Skeletal muscle tissue (tissue), 3 donors: ENCODE measurements at regions not wholly inside any gene's neighbourhood (a gene's known extent, or its start where the extent isn't known, plus 50 kb on each side); places are given as distances from the start of the nearest gene placed in this dataset.

ENCODE experiments used
- H3K27ac ChIP-seq: one replicate; pipeline ENCODE4 v1.7.0; 2013; ENCODE audit warnings: mild to moderate bottlenecking, low read depth, low read length, inconsistent platforms
- H3K27me3 ChIP-seq, 3 donors: one replicate each; pipeline ENCODE4 v1.7.0; 2013; ENCODE audit warnings: low read length in 3 of 3; ENCODE audit not compliant: control insufficient read depth in 3 of 3, insufficient read depth in 3 of 3
- H3K36me3 ChIP-seq, 3 donors: one replicate each; pipeline ENCODE4 v1.7.0; 2013; ENCODE audit warnings: low read length in 3 of 3; ENCODE audit not compliant: control insufficient read depth in 3 of 3, insufficient read depth in 3 of 3
- H3K4me1 ChIP-seq, 3 donors: one replicate each; pipeline ENCODE4 v1.7.0; 2013; ENCODE audit warnings: low read length in 3 of 3, mild to moderate bottlenecking in 3 of 3; ENCODE audit not compliant: control insufficient read depth in 3 of 3, insufficient read depth in 3 of 3
- H3K4me3 ChIP-seq, 3 donors: one replicate each; pipeline ENCODE4 v1.7.0; 2013; ENCODE audit warnings: low read length in 3 of 3
- H3K9ac ChIP-seq, 3 donors: one replicate each; pipeline ENCODE4 v1.7.0; 2013; ENCODE audit warnings: low read length in 3 of 3, mild to moderate bottlenecking in 3 of 3, moderate library complexity in 2 of 3, low read depth in 1 of 3
- H3K9me3 ChIP-seq, 3 donors: one replicate each; pipeline ENCODE4 v1.7.0; 2013; ENCODE audit warnings: low read length in 3 of 3; ENCODE audit not compliant: control insufficient read depth in 3 of 3
- donor health status: Osteomylitis.

DNA sequence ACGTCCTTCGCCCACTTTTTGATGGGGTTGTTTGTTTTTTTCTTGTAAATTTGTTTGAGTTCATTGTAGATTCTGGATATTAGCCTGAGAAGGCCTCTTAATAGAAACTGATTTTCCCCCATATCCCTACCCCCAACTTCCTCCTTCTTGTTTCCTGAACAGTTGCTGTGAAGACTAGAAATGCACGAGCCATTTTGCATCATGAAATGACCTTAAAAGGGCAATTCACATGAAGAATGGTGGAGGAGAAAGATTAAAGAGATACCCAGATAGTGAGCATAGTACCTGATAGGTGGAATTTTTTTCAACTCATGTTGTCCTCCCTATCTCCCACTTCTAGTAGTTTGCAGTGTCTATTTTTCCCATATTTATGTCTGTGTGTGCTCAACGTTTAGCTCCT is 55.2 kb upstream of the KCNH8 start:
- Histone ChIP-seq H3K4me1 (no peaks in the 10 kb centered on the region), H3K9ac (no peak overlapping the region), H3K36me3 (no peaks in the 10 kb centered on the region), H3K9me3 (no peaks in the 10 kb centered on the region), H3K27me3 (no peaks in the 10 kb centered on the region), H3K27ac (no peak overlapping the region), H3K4me3 (no peak overlapping the region)

DNA sequence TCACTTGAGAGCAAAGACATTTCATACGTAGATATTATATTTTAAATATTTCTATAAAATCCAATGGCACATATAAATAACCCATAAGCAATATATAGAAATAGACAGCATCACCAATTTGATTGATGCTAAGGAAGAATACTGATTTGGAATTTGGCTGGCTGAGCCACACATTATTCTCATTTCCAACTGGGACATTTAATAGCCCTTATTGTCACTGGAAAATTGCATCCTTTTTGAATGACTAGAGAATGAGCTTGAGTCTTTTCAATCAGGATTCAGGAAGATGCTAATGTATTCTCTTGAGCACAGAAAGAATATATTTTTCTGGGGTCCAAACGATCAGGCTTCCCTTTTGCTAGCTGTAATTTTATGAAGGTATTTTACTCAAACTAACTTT is 70.9 kb upstream of the KCNH8 start:
- H3K4me1 ChIP-seq: no peaks in the 10 kb centered on the region
- no peak overlapping the region for H3K4me3 ChIP-seq
- H3K27ac ChIP-seq: no peak overlapping the region
- no peak overlapping the region for H3K9ac ChIP-seq
- H3K9me3 ChIP-seq: no peaks in the 10 kb centered on the region
- no peaks in the 10 kb centered on the region for H3K36me3 ChIP-seq
- no peaks in the 10 kb centered on the region for H3K27me3 ChIP-seq

DNA sequence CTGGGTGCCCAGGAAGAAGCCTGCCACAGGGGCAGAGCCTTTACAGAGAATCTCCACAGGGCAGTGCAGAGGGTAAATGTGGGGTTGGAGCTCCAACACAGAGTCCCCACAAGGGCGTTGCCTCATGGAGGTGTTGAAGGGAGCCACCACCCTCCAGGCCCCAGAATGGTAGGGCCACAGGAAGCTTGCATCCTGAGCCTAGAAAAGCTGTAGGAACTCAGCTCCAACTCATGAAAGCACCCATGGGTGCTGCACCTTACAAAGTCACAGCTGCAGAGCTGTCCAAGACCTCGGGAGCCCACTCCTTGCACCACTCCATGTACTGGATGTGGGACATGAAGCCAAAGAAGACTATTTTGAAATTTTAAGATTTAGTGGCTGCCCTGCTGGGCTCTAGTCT is 73.3 kb upstream of the KCNH8 start:
- no peaks in the 10 kb centered on the region for H3K27me3 ChIP-seq
- no peaks in the 10 kb centered on the region for H3K4me1 ChIP-seq
- H3K9ac ChIP-seq: no peak overlapping the region
- no peak overlapping the region for H3K4me3 ChIP-seq
- H3K36me3 ChIP-seq: no peaks in the 10 kb centered on the region
- H3K27ac ChIP-seq: no peak overlapping the region
- no peaks in the 10 kb centered on the region for H3K9me3 ChIP-seq

DNA sequence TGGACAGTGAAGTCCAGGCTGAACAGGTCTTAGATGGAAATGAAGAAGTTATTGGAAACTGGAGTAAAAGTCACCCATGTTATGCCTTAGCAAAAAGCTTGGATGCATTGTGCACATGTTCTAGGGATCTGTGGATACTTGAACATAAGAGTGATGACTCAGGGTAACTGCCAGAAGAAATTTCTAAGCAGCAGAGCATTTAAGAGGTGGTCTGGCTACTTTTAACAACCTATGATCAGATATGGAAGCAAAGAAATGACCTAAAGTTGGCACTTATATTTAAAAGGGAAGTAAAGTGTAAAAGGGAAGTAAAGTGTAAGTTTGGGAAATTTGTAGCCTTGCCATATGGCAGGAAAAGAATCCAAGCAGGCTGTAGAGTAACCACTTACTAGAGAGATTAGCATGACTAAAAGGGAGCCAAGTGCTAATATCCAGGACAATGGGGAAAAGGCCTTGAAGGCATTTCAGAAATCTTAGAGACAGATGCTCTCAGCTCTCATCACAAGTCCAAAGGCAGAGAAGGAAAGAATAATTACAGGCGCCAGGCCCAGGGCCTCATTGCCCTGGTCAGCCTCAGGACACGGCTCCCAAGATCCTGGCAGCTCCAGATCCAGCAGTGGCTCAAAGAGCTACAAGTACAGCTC is 73.9 kb upstream of the KCNH8 start:
- H3K27ac ChIP-seq: no peak overlapping the region
- no peaks in the 10 kb centered on the region for H3K4me1 ChIP-seq
- H3K4me3 ChIP-seq: no peak overlapping the region
- no peak overlapping the region for H3K9ac ChIP-seq
- H3K9me3 ChIP-seq: no peaks in the 10 kb centered on the region
- no peaks in the 10 kb centered on the region for H3K36me3 ChIP-seq
- no peaks in the 10 kb centered on the region for H3K27me3 ChIP-seq

DNA sequence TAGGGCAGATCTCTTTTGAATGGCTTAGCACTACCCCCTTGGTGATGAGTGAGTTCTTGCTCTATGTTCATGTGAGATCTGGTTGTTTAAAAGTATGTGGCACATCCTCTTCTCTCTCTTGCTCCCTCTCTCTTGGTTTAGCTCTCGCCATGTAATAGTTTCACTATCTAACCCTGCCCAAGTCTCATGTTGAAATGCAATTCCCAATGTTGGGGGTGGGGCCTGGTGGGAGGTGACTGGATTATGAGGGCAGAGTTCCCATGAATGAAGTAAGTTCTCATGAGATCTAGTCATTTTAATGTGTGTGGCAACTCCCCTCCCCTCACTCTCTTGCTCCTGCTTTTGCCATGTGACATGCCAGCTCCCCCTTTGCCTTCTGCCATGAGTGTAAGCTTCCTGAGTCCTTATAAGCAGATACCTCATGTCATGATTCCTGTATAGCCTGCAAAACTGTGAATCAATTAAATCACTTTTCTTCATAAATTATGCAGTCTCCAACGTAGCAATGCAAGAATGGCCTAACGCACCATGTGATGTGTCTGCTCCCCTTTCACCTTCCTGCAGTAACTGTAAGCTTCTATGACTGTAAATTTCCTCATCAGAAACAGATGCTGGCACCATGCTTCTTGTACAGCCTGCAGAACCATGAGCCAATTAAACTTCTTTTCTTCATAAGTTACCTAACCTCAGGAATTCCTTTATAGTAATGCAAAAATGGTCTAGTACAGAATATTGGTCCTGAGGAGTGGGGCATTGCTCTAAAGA is 74.8 kb upstream of the KCNH8 start:
- no peaks in the 10 kb centered on the region for H3K9me3 ChIP-seq
- H3K9ac ChIP-seq: no peak overlapping the region
- no peaks in the 10 kb centered on the region for H3K36me3 ChIP-seq
- no peaks in the 10 kb centered on the region for H3K27me3 ChIP-seq
- no peaks in the 10 kb centered on the region for H3K4me1 ChIP-seq
- H3K27ac ChIP-seq: no peak overlapping the region
- H3K4me3 ChIP-seq: no peak overlapping the region

DNA sequence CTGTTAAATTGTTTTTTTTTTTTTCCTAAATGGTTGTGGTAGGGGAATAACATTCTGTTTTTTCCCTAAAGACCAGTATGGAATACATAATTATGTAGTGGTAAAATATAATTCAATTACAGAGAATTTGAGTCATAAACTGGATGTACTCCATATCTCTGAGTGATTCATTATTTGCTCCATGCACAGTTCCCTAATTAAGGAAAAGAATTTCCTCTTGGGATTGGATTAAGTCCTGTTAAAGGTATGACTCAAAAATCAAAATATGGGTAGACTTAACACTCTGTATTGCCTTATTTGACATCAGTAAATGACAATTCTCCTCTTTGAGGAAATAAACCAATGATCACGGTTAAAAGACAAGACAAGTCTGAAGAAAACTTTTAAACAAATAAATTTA is 78.0 kb upstream of the KCNH8 start:
- no peaks in the 10 kb centered on the region for H3K36me3 ChIP-seq
- H3K9me3 ChIP-seq: no peaks in the 10 kb centered on the region
- H3K27ac ChIP-seq: no peak overlapping the region
- H3K4me1 ChIP-seq: no peaks in the 10 kb centered on the region
- H3K27me3 ChIP-seq: no peaks in the 10 kb centered on the region
- H3K9ac ChIP-seq: no peak overlapping the region
- no peak overlapping the region for H3K4me3 ChIP-seq

DNA sequence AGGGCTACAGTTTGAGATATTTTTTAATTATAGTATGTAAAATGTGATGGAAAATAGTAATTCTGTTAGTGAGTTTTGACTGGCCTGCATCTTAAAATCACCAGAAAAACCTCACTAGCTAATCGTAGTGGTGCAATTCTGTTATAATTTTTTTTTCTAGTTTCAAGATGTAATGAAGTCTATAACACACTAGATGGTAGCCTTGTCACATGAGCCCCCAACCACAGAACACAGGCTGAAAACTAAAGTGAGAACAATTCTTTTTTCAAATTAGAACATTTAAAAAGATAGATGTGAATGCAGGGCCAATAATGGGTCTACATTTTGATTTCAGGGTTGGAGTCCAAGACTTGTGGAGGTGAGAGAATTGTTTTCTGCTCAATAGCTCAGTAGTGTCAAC is 83.3 kb upstream of the KCNH8 start:
- H3K27me3 ChIP-seq: no peaks in the 10 kb centered on the region
- no peak overlapping the region for H3K27ac ChIP-seq
- no peak overlapping the region for H3K9ac ChIP-seq
- H3K9me3 ChIP-seq: no peaks in the 10 kb centered on the region
- H3K36me3 ChIP-seq: no peaks in the 10 kb centered on the region
- H3K4me3 ChIP-seq: no peak overlapping the region
- H3K4me1 ChIP-seq: no peaks in the 10 kb centered on the region

DNA sequence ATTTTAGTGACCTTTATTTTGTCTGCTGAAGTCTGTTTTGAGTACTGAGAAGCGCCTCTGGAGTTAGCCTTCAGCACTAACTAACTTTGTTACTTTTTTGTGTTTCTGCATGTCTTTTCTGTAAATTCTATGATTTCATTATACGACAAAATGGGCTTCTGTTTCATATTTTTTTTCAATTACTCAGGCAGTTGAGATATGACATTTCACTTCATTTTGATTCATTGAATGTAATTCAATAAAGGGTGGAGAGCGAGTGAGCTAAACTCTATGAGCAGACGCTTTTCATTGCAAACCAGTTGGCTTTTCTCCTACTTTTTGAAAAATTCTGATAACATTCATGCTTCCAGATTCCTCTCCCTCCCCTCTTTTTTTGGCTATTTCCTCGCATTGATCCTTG is 84.4 kb upstream of the KCNH8 start:
- Histone ChIP-seq H3K36me3 (no peaks in the 10 kb centered on the region), H3K4me3 (no peak overlapping the region), H3K9me3 (no peaks in the 10 kb centered on the region), H3K27ac (no peak overlapping the region), H3K9ac (no peak overlapping the region), H3K27me3 (no peaks in the 10 kb centered on the region), H3K4me1 (no peaks in the 10 kb centered on the region)

DNA sequence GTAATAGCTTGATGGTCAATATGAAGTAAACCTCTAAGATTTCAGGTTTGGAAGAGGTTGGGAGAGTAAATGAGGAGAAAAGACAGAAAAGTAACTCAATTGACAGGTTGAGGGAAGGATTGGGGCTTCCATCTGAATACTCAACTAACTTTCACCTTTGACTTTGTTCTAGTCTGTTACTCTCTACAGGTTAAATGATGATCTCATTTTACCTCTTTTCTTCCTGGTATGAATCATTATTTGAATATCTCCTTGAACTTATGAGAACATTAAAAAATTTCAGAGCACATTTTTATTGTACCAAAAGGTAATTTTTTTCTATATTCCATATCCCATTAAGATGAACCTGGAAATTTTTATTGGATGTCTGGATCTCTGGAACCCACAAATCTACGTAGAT is 87.9 kb upstream of the KCNH8 start:
- Histone ChIP-seq H3K27me3 (no peaks in the 10 kb centered on the region), H3K4me3 (no peak overlapping the region), H3K9ac (no peak overlapping the region), H3K36me3 (no peaks in the 10 kb centered on the region), H3K27ac (no peak overlapping the region), H3K9me3 (no peaks in the 10 kb centered on the region), H3K4me1 (no peaks in the 10 kb centered on the region)

DNA sequence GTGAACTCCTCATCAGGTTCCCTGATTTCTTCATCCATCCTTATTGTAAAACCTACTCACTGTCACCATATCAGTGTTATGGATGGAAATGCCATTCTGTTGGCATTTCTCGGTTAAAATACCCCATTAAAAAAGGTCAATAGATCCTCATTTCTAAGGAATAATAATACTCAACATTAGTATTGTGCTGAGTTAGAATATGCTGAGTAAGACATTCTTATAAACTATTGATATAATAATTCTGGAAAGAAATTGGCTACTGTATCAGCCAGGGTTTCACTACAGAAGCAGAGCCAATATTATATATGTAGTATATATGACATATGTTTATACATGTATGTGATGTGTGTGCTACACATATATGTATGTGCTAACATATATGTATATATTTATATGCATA is 95.4 kb upstream of the KCNH8 start:
- H3K4me3 ChIP-seq: no peak overlapping the region
- H3K27ac ChIP-seq: no peak overlapping the region
- H3K4me1 ChIP-seq: no peaks in the 10 kb centered on the region
- no peaks in the 10 kb centered on the region for H3K36me3 ChIP-seq
- H3K9me3 ChIP-seq: no peaks in the 10 kb centered on the region
- H3K9ac ChIP-seq: no peak overlapping the region
- H3K27me3 ChIP-seq: no peaks in the 10 kb centered on the region
